Stimulated activated CD8-positive, alpha-beta memory T cell treated with anti-CD3 and anti-CD28 coated beads, Interleukin-2, amount 100 ng/mL, for 1 hour (primary cell): ENCODE measurements at regions not wholly inside any gene's neighbourhood (a gene's known extent, or its start where the extent isn't known, plus 50 kb on each side); places are given as distances from the start of the nearest gene placed in this dataset.
"Not testable (repeated sequence)": the region's sequence is repeated elsewhere in the genome, so short reads cannot be mapped to it uniquely, and the experiment has no call there.

Experiments used
- DNase-seq, 2 donors: peaks; one replicate each; pipeline ENCODE4 v3.0.0-alpha.2; 2020; ENCODE audit warnings: low read depth in 2 of 2

DNA sequence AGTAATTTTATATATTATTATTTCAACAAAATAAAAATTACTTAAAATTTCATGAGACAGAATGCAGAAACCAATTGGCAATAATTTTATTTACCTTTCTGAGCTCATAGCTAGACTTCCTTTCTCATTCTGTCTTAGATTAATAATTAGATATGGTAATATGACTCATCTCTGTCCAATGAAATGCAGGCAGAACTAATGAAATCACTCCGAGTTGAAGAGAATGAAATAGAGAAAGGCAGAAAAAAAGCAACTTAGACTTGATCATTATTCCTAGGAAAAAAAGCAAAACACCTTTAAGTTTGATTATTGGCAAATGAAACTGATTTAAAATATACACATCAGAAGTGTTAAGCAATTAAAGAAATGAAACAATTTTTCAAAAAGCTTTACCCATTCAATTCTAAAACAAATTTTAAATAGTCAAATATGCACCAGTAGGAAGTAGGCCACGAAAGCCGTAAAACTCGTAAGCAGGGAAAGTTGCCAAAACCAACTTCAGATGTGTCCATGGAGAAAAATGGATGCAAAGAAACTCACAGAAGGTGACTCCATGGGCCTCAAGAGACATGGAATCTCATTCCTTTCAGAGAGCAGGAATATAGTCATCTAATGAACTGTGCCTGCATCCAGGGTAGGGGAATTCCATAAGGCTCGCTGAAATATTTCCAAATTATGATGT is 293.8 kb upstream of the RGS17 start:
- DNase-seq, result no peak

DNA sequence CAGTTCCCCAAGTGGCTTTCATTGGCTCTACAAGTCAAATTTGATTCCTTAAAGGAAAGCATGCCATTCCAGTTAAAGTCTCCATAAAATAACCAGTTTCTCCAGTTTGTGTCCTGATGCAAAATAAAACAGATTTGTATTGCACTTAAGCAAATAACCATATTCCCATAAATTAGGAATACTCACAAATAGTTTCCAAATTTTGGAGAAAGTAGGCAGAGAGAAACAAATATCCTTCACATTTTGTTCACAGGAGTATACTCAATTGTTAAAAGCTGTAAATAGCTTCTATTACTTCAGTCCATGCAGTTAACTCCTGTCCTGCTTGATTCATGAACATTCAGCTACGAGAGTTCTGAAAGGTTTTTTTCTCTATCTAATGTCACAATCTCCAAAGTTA is 281.4 kb upstream of the RGS17 start:
- DNase-seq, result no peak

DNA sequence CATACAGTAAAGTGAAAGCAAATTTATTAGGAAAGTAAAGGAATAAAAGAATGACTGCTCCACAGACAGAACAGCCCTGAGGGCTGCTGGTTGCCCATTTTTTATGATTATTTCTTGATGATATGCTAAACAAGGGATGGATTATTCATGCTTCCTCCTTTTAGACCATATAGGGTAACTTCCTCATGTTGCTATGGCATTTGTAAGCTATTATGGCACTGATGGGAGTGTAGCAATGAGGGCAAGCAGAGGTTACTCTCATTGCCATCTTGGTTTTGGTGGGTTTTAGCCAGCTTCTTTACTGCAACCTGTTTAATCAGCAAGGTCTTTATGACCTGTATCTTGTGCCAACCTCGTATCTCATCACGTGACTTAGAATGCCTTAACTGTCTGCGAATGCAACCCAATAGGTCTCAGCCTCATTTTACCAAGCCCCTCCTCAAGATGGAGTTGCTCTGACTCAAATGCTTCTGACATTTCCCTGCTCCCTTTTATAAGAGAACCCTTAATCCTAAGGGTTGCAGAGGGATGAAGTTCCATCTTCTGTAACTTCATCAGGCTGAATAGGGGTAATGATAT is 280.1 kb upstream of the RGS17 start:
- no peak for DNase-seq

DNA sequence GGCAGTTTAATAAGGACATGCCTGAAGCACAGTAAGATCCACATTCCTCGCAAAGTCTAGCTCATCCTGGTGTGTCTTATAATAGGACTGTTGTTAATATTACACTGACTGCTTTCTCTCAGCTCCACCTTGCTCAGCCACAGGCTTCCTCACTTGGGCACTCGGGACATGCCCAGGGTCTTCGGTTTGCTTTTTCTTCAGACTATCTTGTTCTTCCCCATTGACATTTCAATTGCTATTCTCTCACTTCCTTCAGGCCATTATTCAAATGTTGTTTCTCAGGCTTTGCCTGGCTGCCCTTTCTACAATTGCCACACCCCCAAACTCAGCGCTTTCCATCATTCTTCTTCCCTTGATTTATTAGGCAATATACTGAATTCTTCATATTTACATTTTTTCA is 274.8 kb upstream of the RGS17 start:
- DNase-seq, result no peak

DNA sequence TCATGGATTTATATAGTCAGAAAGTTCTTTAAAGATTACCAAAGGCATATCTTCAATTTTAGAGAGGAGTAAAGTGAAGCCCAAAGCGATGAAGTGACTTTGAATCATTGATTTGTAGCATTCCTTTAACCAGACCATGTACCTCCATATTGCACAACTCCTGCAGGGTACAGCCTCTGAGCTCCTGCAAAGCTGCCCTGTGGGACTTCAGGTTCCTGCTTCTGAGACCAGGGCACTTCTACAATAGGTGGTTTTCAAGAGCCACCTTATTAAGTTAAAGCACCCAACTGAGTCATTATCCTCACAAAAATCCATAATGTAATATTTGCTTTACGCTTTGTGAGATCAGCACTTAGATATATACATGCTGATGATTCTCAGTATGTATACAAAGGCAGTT is 270.7 kb upstream of the RGS17 start:
- DNase-seq, result no peak

DNA sequence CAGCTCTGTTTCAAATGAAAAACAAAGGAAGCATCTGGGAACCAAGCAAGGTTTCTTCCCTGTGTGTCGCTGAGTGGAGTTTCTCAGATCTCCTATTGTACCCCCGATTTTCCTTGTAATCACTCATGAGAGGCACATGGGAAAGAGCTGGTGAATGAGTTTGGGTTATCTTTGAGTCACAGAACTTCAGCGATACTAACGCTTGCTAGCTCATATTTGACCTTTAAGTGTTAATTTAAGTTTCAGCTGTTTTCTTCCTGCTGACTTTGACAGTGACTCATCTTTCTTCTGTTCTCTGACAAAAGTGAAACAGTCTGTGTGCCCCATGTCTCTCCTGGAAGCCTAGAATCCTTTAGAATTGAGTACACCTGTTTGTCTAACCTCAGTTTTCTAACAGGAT is 261.1 kb upstream of the RGS17 start:
- DNase-seq, result no peak

DNA sequence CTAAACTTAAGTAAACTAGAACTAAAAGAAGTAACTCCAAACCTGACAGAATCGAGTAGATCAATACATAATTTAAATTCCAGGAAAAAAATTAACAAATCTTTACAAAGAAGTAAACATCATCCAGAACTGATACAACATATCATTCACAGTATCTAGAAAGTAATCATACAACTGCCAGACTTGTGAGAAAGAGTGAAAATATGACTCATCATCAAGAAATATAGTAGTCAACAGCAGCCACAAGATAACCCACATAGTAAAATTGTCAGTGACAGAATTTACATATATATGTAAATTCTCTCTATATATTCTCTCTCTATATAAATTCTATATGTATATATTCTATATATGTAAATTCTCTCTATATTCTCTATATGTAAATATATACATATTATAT is 242.8 kb upstream of the RGS17 start:
- DNase-seq, result no peak

DNA sequence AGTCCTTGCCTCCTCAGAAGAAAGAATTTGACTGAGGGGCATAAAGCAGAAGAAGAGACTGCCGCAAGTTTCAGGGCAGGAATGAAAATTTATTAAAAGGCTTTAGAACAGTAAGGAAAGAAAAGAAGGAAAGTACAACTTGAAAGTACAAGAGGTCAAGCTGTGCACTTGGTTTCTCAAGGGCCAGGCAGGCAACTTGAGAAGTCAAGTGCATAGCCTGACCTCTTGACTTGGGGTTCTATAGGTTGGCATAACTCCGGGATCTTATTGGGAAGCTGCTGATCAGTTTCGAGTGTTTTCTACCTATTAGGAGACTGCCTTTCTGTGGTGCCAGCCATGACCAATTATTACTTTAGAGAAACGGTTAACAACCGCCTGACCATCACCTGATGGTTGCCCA is 237.0 kb upstream of the RGS17 start:
- no peak for DNase-seq

DNA sequence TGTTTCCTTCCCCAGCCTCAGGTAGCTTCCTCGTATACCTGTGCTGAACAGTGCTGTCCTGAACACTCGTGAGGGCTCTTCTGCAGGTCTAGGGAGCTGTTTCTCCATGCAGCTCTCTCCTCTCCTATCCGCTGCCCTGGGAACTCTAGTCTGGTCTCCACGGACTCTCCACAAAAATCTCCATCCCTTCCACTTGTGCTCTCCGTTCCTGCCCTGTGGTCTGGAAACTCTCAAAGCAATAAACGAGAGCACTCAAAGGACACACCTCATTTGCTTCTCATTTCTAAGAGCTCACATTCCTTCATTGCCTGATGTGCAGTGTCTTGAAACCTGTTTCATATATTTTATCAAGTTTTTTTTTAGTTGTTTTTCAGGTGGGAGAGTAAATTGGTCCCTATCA is 235.9 kb upstream of the RGS17 start:
- no peak for DNase-seq

DNA sequence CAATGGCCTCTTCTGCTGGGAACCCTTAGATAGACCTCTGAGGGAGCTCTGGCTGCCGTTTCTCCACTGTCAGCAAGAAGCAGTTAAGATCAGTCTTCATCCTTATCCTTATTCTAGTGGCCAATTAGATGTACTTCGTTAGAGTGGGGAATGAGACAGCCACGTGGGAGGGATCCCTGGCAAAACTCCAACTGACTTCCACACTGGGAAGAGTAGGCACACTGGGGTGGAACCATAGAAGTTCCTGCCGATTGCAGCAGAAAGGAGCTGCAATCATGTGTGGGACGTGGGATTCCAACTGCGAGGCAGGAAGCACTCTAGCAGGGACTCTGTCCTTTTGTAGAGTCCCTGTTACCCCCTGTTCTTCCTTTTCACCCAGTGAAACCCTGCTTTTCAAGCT is 226.3 kb upstream of the RGS17 start:
- DNase-seq, result no peak

DNA sequence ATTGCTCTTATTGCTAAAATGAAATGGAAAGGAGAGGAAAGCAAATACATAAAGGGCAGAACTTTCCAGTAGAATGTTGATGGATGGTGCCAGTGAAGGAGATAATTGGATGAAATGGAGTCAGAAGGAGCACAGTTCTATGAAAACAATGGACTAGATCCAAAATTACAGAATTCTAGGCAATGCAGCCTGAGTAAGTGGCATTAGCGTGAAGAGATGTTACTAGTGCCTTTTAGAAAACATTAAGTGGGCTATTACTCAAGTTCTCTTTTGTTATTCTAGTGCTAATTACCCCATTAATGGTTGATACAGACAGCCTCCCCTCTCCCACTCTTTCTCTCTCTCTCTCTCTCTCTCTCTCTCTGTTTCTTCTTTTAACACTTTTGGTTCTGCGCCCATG is 209.5 kb upstream of the RGS17 start:
- no peak for DNase-seq

DNA sequence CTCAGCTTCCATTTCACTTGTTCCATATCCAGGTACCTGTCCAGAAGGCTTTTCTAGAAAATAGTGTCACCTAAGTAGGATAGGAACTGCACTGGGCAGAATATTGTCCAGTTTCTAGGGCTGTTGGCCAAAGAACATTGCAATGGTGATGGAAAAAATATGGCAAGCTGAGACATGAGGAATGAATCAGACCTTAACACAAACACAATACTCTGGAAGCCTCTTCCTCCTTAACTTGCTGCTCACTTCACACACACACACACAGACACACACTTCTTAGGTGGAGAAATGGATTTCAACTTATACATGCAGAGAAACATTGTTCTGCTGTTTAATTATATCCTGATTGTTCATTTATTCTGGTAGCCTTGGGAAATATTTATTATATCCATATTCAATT is 203.0 kb upstream of the RGS17 start:
- DNase-seq, result no peak

DNA sequence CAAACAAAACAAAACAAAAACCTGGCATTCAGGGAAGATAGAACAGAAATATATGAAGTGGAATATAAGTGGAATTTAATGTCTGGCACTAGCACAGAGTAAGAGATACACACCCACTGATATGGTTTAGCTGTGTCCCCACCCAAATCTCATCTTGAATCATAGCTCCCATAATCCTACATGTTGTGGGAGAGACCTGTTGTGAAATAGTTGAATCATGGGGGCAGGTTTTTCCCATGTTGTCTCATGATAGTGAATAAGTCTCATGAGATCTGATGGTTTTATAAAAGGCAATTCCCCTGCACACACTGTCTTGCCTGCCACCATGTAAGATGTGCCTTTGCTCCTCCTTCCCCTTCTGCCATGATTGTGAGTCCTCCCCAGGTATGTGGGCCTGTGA is 200.1 kb upstream of the RGS17 start:
- not testable (repeated sequence) for DNase-seq

DNA sequence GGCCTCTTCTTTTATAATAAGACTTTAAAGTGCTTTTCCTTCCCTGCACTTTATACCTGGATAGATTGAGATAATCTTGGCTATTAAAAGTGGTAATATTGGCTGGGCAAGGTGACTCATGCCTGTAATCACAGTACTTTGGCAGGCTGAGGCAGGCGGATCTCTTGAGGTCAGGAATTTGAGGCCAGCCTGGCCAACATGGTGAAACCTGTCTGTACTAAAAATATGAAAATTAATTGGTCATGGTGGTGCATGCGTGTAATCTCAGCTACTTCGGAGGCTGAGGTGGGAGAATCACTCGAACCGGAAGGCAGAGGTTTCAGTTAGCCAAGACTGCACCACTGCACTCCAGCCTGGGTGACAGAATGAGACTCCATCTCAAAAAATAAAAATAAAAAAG is 197.1 kb upstream of the RGS17 start:
- no peak for DNase-seq

DNA sequence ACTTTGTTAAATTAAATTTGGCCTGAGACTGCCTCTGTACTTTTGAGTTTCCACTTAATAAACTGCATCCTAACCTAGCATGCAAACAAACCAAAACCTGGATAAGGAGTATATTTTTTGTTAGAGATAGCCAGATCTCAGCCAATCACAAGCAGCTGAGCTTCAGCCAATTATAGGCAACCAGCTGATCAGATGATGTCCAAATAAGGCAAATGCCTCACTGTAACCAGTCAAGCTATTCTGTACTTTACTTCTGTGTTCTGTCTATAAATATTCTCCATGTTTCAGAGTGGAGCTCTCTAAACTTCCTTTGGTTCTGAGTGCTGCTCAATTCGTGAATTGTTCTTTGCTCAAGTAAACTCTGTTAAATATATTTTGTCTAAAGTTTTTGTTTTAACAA is 194.6 kb upstream of the RGS17 start:
- DNase-seq, result no peak

DNA sequence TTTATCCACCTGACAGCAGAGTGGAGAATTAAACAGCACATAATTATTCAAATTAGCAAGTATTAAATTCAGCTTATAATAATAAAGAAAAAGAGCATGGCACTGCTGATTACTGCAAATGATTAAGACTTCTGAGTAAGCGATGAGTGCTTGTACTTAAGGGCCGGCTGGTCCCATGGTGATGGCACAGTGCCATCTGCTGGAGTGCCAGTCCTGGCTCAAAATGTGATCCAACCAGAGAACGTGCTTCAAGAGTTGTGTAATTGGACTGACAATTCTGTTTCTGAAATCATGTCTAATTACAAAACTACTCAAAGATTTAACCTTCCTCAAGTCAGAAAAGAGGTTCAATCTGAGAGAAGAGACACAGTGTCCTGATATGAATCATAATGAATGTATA is 181.6 kb upstream of the RGS17 start:
- DNase-seq, result peak in 1 of 2 donors; percentile 2

DNA sequence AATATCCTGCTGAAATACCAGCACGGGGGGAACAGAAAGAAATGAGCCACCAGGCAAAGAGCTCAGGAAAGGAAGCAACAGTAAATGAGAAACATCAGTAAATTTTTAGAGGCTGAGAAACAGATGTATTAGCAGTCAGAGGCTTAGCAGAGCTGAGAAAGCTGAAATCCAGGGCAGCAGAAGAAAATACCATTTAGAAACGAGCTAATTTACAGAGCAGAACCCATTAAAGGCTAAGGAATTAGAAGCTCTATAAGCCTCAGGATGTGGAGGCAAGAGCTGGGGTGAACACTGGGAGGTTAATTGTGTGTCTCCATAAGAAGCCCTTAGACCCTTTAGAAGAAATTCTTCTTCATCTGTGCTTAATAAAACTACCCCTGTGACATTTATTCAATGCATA is 178.6 kb upstream of the RGS17 start:
- no peak for DNase-seq

DNA sequence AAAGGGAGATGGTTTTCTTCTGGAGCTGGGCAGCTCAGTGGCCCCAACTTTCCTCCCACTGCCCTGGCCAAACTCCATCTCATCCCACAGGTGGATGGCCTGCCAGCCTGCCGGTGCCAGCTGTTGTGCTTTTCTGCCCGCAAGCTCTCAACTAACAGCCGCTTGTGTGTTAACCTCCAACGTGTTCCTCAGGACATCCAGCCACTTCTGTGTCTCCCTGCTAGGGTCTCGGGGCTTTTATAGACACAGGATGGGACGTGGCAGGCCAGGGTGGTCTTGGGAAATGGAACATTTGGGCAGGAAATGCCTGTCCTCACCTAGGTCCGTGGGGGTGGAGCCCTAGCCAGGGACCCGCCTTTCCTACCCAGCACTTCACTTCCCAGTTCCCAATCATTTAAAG is 171.1 kb upstream of the RGS17 start:
- DNase-seq, result no peak

DNA sequence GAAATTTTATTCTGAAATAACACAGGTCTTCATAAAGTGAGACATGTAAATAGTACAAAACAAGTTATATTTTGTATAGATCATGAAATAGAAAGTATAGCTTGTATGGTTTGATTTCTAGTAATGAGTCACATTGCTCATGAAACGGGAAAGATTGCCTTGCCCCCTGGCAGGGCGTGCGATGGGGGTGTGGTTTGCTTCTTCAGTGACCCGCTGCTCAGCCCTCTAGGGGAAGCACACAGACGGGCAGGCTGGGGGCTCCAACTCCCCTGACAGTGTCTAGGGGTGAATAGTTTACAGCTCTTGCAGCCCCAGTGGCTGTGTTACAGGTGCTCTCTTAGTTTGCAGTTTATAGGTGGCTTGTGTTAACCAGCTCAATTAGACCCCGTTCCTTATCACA is 170.5 kb upstream of the RGS17 start:
- DNase-seq, result no peak

DNA sequence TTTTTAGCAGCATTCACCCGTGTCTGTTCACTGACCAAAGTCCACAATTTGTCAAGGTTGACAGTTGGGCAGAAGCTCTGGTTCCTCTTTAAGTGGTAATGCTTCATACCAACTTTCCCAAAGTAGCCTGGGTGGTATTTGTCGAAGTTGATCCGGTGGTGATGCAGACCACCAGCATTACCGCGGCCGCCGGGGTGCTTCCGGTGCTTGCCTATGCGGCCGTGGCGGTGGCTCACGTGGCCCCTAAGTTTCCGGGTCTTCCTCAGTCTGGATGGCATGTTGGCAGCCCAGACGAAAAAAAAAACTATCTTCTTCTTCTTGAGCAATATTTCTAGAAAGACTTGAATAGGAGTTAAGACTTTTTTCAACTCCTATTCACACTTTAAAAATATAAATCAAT is 151.4 kb upstream of the RGS17 start:
- DNase-seq, result not testable (repeated sequence)

DNA sequence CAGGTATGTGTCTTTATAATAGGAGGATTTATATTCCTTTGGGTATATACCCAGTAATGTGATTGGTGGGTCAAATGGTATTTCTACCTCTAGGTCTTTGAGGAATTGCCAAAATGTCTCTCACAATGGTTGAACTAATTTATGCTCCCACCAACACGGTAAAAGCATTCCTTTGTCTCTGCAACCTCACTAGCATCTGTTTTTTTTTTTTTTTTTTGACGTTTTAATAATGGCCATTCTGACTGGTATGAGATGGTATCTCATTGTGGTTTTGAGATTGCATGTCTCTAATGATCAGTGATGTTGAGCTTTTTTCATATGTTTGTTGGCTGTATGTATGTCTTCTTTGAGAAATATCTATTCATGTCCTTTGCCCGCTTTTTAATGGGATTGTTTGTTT is 144.9 kb upstream of the RGS17 start:
- DNase-seq, result no peak

DNA sequence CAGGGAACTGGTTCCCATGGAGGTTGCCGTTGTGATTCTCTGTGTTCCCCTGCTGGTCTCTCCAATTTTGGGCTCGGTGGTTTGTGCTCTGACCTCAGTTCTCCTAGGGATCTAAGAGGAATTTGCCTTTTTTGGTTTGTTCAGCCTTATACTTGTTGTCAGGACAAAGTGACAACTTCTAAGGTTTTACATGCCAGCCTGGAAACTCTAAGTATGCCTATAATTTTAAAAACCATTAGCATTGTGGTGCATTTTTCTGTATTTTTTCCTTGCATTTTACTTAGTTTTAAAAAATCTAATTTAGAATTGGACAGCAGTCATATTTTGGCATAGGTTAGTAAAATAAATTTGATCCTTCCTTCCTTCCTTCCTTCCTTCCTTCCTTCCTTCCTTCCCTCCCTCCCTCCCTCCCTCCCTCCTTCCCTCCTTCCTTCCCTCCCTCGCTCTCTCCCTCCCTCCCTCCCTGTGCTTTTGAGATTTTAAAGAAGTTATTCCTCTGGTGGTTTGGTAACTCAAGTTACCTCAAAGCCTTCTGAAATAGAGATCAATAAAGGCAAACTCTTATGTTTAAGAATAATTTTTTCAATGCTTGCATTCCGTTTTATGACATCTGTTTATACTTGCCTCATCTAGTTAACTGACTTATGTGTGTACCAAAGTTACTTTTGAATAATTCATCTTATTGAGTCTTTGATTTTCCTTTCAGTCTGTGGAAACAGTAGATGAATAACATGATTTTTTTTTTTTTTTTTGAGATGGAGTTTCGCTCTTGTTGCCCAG is 141.3 kb upstream of the RGS17 start:
- DNase-seq, result no peak

DNA sequence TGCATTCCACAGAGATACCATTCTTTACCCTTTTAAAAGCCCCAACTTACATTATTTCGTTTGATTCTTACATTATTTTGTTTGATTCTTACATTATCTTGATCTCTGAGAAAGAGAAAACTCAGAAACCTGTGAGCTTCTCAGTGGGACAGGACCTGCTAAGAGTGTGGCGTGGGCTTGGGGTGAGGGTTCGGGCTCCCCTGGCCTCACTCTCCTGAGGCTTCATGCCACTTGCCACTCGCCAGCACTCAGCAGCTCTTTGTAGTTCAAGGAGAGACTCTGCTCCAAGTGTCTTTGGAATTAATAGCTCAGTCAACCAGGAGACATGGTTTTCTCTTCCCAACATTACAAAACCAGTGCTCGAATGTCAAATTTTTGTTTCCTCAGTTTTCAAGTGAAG is 132.4 kb upstream of the RGS17 start:
- no peak for DNase-seq
